WTC11 (cell line): ENCODE measurements at regions not wholly inside any gene's neighbourhood (a gene's known extent, or its start where the extent isn't known, plus 50 kb on each side); places are given as distances from the start of the nearest gene placed in this dataset.

Experiments
- ATAC-seq: fragments of 200-7000 bp; cut with Tn5 transposase; 2 replicates; pipeline ENCODE4 v1.10.0; 2021; ENCODE audit warnings: mild to moderate bottlenecking, moderate library complexity
- CTCF ChIA-PET: fragments of 300-600 bp; sonication (Branson Sonifier 250); formaldehyde crosslinking; loops from one replicate; lab custom pipeline; 2021; ENCODE audit warnings: antibody characterized with exemption; lab: Charles Lee
- POLR2A ChIA-PET: fragments of 350-600 bp; sonication (Branson Sonifier 250); formaldehyde crosslinking; loops from one replicate; lab custom pipeline; 2021; ENCODE audit warnings: antibody characterized with exemption; lab: Charles Lee
- DNase-seq: peaks from one replicate; pipeline ENCODE4 v3.0.0; 2021; ENCODE audit warnings: low spot score
- H3K27ac Mint-ChIP-seq: 2 replicates; pipeline ENCODE4 v1.8.0; 2021; ENCODE audit warnings: mixed read lengths
- H3K27me3 Mint-ChIP-seq: 2 replicates; pipeline ENCODE4 v1.8.0; 2021; ENCODE audit warnings: low read depth, mild to moderate bottlenecking, moderate library complexity, mixed read lengths
- H3K36me3 Mint-ChIP-seq: 2 replicates; pipeline ENCODE4 v1.8.0; 2021; ENCODE audit warnings: mixed read lengths
- H3K4me1 Mint-ChIP-seq: 2 replicates; pipeline ENCODE4 v1.8.0; 2022; ENCODE audit warnings: mixed read lengths
- H3K4me3 Mint-ChIP-seq: 2 replicates; pipeline ENCODE4 v1.8.0; 2021; ENCODE audit warnings: mild to moderate bottlenecking, moderate library complexity, mixed read lengths
- H3K9me3 Mint-ChIP-seq: 2 replicates; pipeline ENCODE4 v1.8.0; 2021; ENCODE audit warnings: mixed read lengths
- AFF4 ChIP-seq: sonication (generic); formaldehyde crosslinking; IDR thresholded peaks from 2 replicates; pipeline ENCODE4 v1.8.1; 2023; ENCODE audit warnings: mild to moderate bottlenecking, missing genetic modification reagents, borderline replicate concordance
- ATF1 ChIP-seq: sonication (generic); formaldehyde crosslinking; IDR thresholded peaks from 2 replicates; pipeline ENCODE4 v1.8.1; 2023; ENCODE audit warnings: mild to moderate bottlenecking, moderate library complexity, missing genetic modification reagents
- E2F1 ChIP-seq: sonication (generic); formaldehyde crosslinking; IDR thresholded peaks from 2 replicates; pipeline ENCODE4 v1.8.0; 2022; ENCODE audit warnings: mild to moderate bottlenecking, missing genetic modification reagents
- ELF4 ChIP-seq: sonication (generic); formaldehyde crosslinking; IDR thresholded peaks from 2 replicates; pipeline ENCODE4 v1.8.1; 2022; ENCODE audit warnings: low read depth, mild to moderate bottlenecking, moderate library complexity, missing genetic modification reagents
- EMX1 ChIP-seq: fragments of 250-450 bp; sonication (Bioruptor Pico); IDR thresholded peaks from 2 replicates; pipeline ENCODE4 v1.8.0; 2021; ENCODE audit warnings: mild to moderate bottlenecking
- ERG ChIP-seq: fragments of 250-450 bp; sonication (Bioruptor Pico); IDR thresholded peaks from 2 replicates; pipeline ENCODE4 v1.8.0; 2021; ENCODE audit warnings: mild to moderate bottlenecking
- FOXK1 ChIP-seq: sonication (generic); formaldehyde crosslinking; IDR thresholded peaks from 2 replicates; pipeline ENCODE4 v1.8.0; 2022; ENCODE audit warnings: mild to moderate bottlenecking, moderate library complexity, missing genetic modification reagents
- GTF2I ChIP-seq: fragments of 250-450 bp; sonication (Bioruptor Pico); conservative IDR thresholded peaks from 2 replicates; pipeline ENCODE4 v1.4.0; 2021; ENCODE audit warnings: mild to moderate bottlenecking
- NFE2L1 ChIP-seq: sonication (generic); formaldehyde crosslinking; IDR thresholded peaks from 2 replicates; pipeline ENCODE4 v1.8.1; 2023; ENCODE audit warnings: missing genetic modification reagents
- NR1H2 ChIP-seq: sonication (generic); formaldehyde crosslinking; IDR thresholded peaks from 2 replicates; pipeline ENCODE4 v1.9.0; 2021; ENCODE audit warnings: mild to moderate bottlenecking, moderate library complexity, missing genetic modification reagents
- OVOL2 ChIP-seq: fragments of 250-450 bp; sonication (Bioruptor Pico); IDR thresholded peaks from 2 replicates; pipeline ENCODE4 v1.9.0; 2021; ENCODE audit warnings: mild to moderate bottlenecking, borderline replicate concordance
- PREB ChIP-seq: sonication (generic); formaldehyde crosslinking; IDR thresholded peaks from 2 replicates; pipeline ENCODE4 v1.8.1; 2022; ENCODE audit warnings: mild to moderate bottlenecking, missing genetic modification reagents, moderate library complexity, borderline replicate concordance
- RORB ChIP-seq: fragments of 250-450 bp; sonication (Bioruptor Pico); IDR thresholded peaks from 2 replicates; pipeline ENCODE4 v1.9.0; 2021; ENCODE audit warnings: mild to moderate bottlenecking
- SMAD3 ChIP-seq: sonication (generic); formaldehyde crosslinking; IDR thresholded peaks from 2 replicates; pipeline ENCODE4 v1.8.0; 2022; ENCODE audit warnings: missing genetic modification reagents, mild to moderate bottlenecking, borderline replicate concordance
- TEAD4 ChIP-seq: sonication (generic); formaldehyde crosslinking; IDR thresholded peaks from 2 replicates; pipeline ENCODE4 v1.8.0; 2022; ENCODE audit warnings: mild to moderate bottlenecking, missing genetic modification reagents
- ZBTB21 ChIP-seq: sonication (generic); formaldehyde crosslinking; IDR thresholded peaks from 2 replicates; pipeline ENCODE4 v1.8.1; 2023; ENCODE audit warnings: mild to moderate bottlenecking, missing genetic modification reagents, borderline replicate concordance
- ZMAT4 ChIP-seq: fragments of 250-450 bp; sonication (Bioruptor Pico); IDR thresholded peaks from 2 replicates; pipeline ENCODE4 v1.9.0; 2021; ENCODE audit warnings: mild to moderate bottlenecking
- ZNF138 ChIP-seq: sonication (generic); formaldehyde crosslinking; conservative IDR thresholded peaks from 2 replicates; pipeline ENCODE4 v1.8.1; 2022; ENCODE audit warnings: mild to moderate bottlenecking, moderate library complexity, missing genetic modification reagents
- ZNF263 ChIP-seq: sonication (generic); formaldehyde crosslinking; IDR thresholded peaks from 2 replicates; pipeline ENCODE4 v1.8.1; 2022; ENCODE audit warnings: low read depth, mild to moderate bottlenecking, moderate library complexity, missing genetic modification reagents
- ZNF317 ChIP-seq: sonication (generic); formaldehyde crosslinking; IDR thresholded peaks from 2 replicates; pipeline ENCODE4 v1.8.1; 2023; ENCODE audit warnings: low read depth, mild to moderate bottlenecking, moderate library complexity, missing genetic modification reagents, borderline replicate concordance
- ZNF416 ChIP-seq: fragments of 250-450 bp; sonication (Bioruptor Pico); IDR thresholded peaks from 2 replicates; pipeline ENCODE4 v1.9.0; 2021; ENCODE audit warnings: mild to moderate bottlenecking, inconsistent platforms
- ZNF423 ChIP-seq: fragments of 250-450 bp; sonication (Bioruptor Pico); IDR thresholded peaks from 2 replicates; pipeline ENCODE4 v2.1.2; 2022; ENCODE audit warnings: mild to moderate bottlenecking, moderate library complexity
- TF ChIP-seq, protein P1 (sequence below): sonication (generic); formaldehyde crosslinking; IDR thresholded peaks from 2 replicates; pipeline ENCODE4 v1.8.0; 2023; ENCODE audit warnings: missing genetic modification reagents
- TF ChIP-seq, protein P2 (sequence below): sonication (generic); formaldehyde crosslinking; IDR thresholded peaks from 2 replicates; pipeline ENCODE4 v1.8.0; 2023; ENCODE audit warnings: mild to moderate bottlenecking, missing genetic modification reagents

- TF ChIP-seq E2F1 (CRISPR knock-in tag) (no peak), ATF1 (CRISPR knock-in tag) (no peak), ERG (no peak), PREB (CRISPR knock-in tag) (no peak), SMAD3 (CRISPR knock-in tag) (no peak)
- TF ChIP-seq, protein P1, sequence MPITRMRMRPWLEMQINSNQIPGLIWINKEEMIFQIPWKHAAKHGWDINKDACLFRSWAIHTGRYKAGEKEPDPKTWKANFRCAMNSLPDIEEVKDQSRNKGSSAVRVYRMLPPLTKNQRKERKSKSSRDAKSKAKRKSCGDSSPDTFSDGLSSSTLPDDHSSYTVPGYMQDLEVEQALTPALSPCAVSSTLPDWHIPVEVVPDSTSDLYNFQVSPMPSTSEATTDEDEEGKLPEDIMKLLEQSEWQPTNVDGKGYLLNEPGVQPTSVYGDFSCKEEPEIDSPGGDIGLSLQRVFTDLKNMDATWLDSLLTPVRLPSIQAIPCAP = no peak
Observed at GRCh38 chr16:59697761-59698160, 963.6 kb upstream of the GOT2 start (continued).

DNA sequence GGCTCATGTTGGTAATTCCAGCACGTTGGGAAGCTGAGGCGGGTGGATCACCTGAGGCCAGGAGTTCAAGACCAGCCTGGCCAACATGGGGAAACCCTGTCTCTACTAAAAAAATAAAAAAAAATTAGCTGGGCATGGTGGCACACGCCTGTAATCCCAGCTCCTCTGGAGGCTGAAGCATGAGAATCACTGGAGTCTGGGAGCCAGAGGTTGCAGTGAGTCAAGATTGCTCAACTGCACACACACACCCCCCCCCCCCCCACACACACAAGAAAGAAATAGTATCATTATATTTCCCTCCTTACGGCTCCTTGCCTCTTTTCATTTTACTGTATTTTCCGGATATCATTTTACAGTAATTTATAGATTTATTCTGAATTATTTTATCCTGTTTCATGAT lies 963.1 kb upstream of the GOT2 start:
- Mint-ChIP-seq H3K36me3 (peaks cover 9% of the 10 kb centered on the region), H3K4me1 (no peaks in the 10 kb centered on the region), H3K4me3 (no peak overlapping the region), H3K9me3 (peaks cover 13% of the 10 kb centered on the region), H3K27ac (no peak overlapping the region), H3K27me3 (no peaks in the 10 kb centered on the region)
- TF ChIP-seq ZNF317 = no peak
- TF ChIP-seq, protein P2, sequence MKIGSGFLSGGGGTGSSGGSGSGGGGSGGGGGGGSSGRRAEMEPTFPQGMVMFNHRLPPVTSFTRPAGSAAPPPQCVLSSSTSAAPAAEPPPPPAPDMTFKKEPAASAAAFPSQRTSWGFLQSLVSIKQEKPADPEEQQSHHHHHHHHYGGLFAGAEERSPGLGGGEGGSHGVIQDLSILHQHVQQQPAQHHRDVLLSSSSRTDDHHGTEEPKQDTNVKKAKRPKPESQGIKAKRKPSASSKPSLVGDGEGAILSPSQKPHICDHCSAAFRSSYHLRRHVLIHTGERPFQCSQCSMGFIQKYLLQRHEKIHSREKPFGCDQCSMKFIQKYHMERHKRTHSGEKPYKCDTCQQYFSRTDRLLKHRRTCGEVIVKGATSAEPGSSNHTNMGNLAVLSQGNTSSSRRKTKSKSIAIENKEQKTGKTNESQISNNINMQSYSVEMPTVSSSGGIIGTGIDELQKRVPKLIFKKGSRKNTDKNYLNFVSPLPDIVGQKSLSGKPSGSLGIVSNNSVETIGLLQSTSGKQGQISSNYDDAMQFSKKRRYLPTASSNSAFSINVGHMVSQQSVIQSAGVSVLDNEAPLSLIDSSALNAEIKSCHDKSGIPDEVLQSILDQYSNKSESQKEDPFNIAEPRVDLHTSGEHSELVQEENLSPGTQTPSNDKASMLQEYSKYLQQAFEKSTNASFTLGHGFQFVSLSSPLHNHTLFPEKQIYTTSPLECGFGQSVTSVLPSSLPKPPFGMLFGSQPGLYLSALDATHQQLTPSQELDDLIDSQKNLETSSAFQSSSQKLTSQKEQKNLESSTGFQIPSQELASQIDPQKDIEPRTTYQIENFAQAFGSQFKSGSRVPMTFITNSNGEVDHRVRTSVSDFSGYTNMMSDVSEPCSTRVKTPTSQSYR (CRISPR knock-in tag) = no peak
- no peak for TF ChIP-seq RORB
- TF ChIP-seq ZNF263 (CRISPR knock-in tag) = no peak
- TF ChIP-seq ELF4 (CRISPR knock-in tag) = no peak
- TF ChIP-seq, protein P1 = no peak
- no peak for TF ChIP-seq ZMAT4 (CRISPR knock-in tag)
- no peak for TF ChIP-seq EMX1 (CRISPR knock-in tag)
- TF ChIP-seq OVOL2 (CRISPR knock-in tag) = no peak
- ChIA-PET CTCF (no interaction called here), POLR2A (no interaction called here)
- DNase-seq (no peak), ATAC-seq (no peak)

DNA sequence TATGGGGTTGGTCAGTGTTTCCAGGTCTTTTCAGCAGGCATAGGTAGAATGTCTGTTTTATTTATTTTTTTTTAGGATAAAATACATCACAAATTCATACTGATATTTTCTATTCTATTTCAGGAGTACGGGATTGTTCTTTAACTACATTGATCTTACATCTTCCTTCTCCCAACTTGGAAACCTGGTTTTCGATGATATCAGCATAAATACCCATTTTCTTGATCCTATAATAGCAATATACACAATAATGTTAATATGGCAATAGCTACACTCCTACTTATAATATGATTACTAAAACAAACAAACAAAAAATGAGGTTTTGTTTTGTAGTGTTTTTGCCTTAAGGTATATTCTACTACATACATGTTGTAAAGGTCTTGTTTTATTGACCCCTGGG lies 962.4 kb upstream of the GOT2 start:
- ATAC-seq = no peak
- no peak for DNase-seq
- Mint-ChIP-seq H3K27me3 (no peaks in the 10 kb centered on the region), H3K9me3 (peaks cover 13% of the 10 kb centered on the region), H3K4me3 (no peak overlapping the region), H3K4me1 (no peaks in the 10 kb centered on the region), H3K27ac (no peak overlapping the region), H3K36me3 (peaks cover 9% of the 10 kb centered on the region)
- ChIA-PET POLR2A (no interaction called here), CTCF (no interaction called here)
- no peak for TF ChIP-seq ZNF423
- TF ChIP-seq FOXK1 (CRISPR knock-in tag) = no peak
- TF ChIP-seq GTF2I = no peak
- no peak for TF ChIP-seq TEAD4 (CRISPR knock-in tag)
- no peak for TF ChIP-seq NR1H2
- TF ChIP-seq AFF4 (CRISPR knock-in tag) = no peak
- TF ChIP-seq ZBTB21 (CRISPR knock-in tag) = no peak
- TF ChIP-seq ZNF416 (CRISPR knock-in tag) = no peak
- no peak for TF ChIP-seq ZNF138 (CRISPR knock-in tag)
- no peak for TF ChIP-seq NFE2L1
